ENCODE measurements at regions not wholly inside any gene's neighbourhood (a gene's known extent, or its start where the extent isn't known, plus 50 kb on each side); places are given as distances from the start of the nearest gene placed in this dataset.
"Not testable (repeated sequence)": the region's sequence is repeated elsewhere in the genome, so short reads cannot be mapped to it uniquely, and the experiment has no call there.

DNA sequence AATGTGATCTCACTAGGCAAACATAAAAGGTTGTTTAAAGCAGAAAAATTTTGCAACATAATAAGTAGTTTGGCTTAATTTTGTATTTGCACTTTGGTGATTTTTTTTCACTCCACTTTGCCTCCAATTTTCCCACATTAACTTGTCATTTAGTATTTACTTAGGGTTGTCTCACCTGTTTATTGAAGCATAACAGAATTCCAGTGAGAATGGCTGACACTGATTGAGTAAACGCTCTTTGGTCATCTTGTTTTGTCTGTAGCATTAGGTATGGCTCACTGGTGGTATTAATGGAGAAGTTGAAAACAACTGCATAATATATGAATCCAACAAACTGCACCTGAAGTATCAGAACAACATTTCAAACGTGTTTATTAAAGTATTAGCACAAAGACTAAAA, 799.5 kb upstream of the ADGRL3 start:
- Histone ChIP-seq H3K27me3 (no peaks in the 10 kb centered on the region), H3K79me2 (no peaks in the 10 kb centered on the region), H3K27ac (no peak overlapping the region), H3K4me1 (ENCODE audit: insufficient read depth) (no peaks in the 10 kb centered on the region), H3K4me2 (no peak overlapping the region), H3K36me3 (replicated peaks; ENCODE audit: insufficient read depth, low read depth) (no peaks in the 10 kb centered on the region), H2AFZ (no peak overlapping the region), H3K4me3 (no peak overlapping the region), H3K9me2 (replicated peaks; ENCODE audit: insufficient read depth) (no peaks in the 10 kb centered on the region), H4K20me1 (ENCODE audit: insufficient read depth, poor library complexity, severe bottlenecking) (no peaks in the 10 kb centered on the region), H3K9me3 (ENCODE audit: low read depth) (no peaks in the 10 kb centered on the region)
- TF ChIP-seq, protein P1, sequence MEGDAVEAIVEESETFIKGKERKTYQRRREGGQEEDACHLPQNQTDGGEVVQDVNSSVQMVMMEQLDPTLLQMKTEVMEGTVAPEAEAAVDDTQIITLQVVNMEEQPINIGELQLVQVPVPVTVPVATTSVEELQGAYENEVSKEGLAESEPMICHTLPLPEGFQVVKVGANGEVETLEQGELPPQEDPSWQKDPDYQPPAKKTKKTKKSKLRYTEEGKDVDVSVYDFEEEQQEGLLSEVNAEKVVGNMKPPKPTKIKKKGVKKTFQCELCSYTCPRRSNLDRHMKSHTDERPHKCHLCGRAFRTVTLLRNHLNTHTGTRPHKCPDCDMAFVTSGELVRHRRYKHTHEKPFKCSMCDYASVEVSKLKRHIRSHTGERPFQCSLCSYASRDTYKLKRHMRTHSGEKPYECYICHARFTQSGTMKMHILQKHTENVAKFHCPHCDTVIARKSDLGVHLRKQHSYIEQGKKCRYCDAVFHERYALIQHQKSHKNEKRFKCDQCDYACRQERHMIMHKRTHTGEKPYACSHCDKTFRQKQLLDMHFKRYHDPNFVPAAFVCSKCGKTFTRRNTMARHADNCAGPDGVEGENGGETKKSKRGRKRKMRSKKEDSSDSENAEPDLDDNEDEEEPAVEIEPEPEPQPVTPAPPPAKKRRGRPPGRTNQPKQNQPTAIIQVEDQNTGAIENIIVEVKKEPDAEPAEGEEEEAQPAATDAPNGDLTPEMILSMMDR (IDR thresholded peaks at IDR 0.05; ENCODE audit: poor library complexity), result no peak
- TF ChIP-seq EZH2phosphoT487 (IDR thresholded peaks at IDR 0.05; ENCODE audit: low read depth, severe bottlenecking, unreplicated experiment) (no peak), EZH2 (IDR thresholded peaks at IDR 0.05; ENCODE audit: borderline replicate concordance) (no peak)
- WGBS (ENCODE audit: low lambda C conversion rate, missing lambda C conversion rate), result 59% methylated on average over 2 of the region's 2 CpGs
- DNase-seq (ENCODE audit: low spot score), result no peak

DNA sequence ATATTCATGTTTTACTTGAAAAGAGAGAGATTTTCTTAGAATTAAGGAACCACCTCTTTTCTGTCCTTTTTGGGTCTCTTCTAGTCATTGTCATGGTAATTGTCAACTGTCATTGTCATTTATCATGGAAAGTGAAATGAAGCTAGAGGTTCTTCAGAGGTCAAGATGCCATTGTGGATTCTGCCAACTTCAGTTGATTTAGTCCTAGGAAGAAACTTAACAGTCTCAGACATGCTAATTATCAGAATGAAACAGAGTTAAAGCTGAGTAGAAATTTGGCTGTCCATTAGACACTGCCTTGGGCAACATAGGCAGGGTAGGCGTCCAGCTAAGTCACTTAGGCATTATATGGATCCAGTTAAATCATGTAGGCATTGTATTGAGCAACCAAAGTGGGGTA, 796.1 kb upstream of the ADGRL3 start:
- Histone ChIP-seq H3K27me3 (no peaks in the 10 kb centered on the region), H3K9me2 (replicated peaks; ENCODE audit: insufficient read depth) (no peaks in the 10 kb centered on the region), H3K9me3 (ENCODE audit: low read depth) (no peaks in the 10 kb centered on the region), H3K4me1 (ENCODE audit: insufficient read depth) (no peaks in the 10 kb centered on the region), H3K4me3 (no peak overlapping the region), H3K27ac (no peak overlapping the region), H3K36me3 (replicated peaks; ENCODE audit: insufficient read depth, low read depth) (no peaks in the 10 kb centered on the region), H3K4me2 (no peak overlapping the region), H4K20me1 (ENCODE audit: insufficient read depth, poor library complexity, severe bottlenecking) (no peaks in the 10 kb centered on the region), H3K79me2 (no peaks in the 10 kb centered on the region), H2AFZ (no peak overlapping the region)
- no peak for TF ChIP-seq EZH2phosphoT487 (IDR thresholded peaks at IDR 0.05; ENCODE audit: low read depth, severe bottlenecking, unreplicated experiment)
- TF ChIP-seq, protein P1 (IDR thresholded peaks at IDR 0.05; ENCODE audit: poor library complexity), result no peak
- TF ChIP-seq EZH2 (IDR thresholded peaks at IDR 0.05; ENCODE audit: borderline replicate concordance), result no peak
- WGBS (ENCODE audit: low lambda C conversion rate, missing lambda C conversion rate), result 0% methylated on average over 1 of the region's 1 CpG
- no peak for DNase-seq (ENCODE audit: low spot score)

DNA sequence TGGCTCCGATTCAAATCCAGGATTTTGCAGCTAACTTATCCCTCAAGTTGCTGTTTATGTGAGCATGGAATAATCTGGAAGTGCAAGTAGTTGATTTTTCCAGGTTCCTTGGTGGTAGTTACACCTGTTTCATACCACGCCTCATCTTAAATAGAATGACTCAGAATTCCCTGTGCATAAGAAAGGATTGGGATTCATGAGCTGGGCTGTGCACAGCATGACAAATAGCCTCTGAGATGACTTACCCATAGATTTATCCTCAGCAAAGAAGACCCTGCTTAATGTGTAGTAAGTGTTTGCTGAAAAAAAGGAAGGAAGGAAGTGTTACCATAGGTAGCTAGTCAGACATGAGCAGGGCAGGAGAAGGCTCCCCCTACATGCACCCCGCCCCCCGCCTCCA, 777.7 kb upstream of the ADGRL3 start:
- no peaks in the 10 kb centered on the region for H4K20me1 ChIP-seq (ENCODE audit: insufficient read depth, poor library complexity, severe bottlenecking)
- no peaks in the 10 kb centered on the region for H3K27me3 ChIP-seq
- H3K9me3 ChIP-seq (ENCODE audit: low read depth), result no peaks in the 10 kb centered on the region
- H3K9me2 ChIP-seq (replicated peaks; ENCODE audit: insufficient read depth), result no peaks in the 10 kb centered on the region
- 85% methylated on average over 4 of the region's 4 CpGs for WGBS (ENCODE audit: low lambda C conversion rate, missing lambda C conversion rate)
- H3K4me3 ChIP-seq, result no peak overlapping the region
- H3K4me2 ChIP-seq, result no peak overlapping the region
- no peak for TF ChIP-seq EZH2phosphoT487 (IDR thresholded peaks at IDR 0.05; ENCODE audit: low read depth, severe bottlenecking, unreplicated experiment)
- TF ChIP-seq, protein P1 (IDR thresholded peaks at IDR 0.05; ENCODE audit: poor library complexity), result no peak
- no peak for TF ChIP-seq EZH2 (IDR thresholded peaks at IDR 0.05; ENCODE audit: borderline replicate concordance)
- no peak for DNase-seq (ENCODE audit: low spot score)
- no peaks in the 10 kb centered on the region for H3K36me3 ChIP-seq (replicated peaks; ENCODE audit: insufficient read depth, low read depth)
- H3K4me1 ChIP-seq (ENCODE audit: insufficient read depth), result no peaks in the 10 kb centered on the region
- H3K27ac ChIP-seq, result no peak overlapping the region
- H3K79me2 ChIP-seq, result no peaks in the 10 kb centered on the region
- H2AFZ ChIP-seq, result no peak overlapping the region

DNA sequence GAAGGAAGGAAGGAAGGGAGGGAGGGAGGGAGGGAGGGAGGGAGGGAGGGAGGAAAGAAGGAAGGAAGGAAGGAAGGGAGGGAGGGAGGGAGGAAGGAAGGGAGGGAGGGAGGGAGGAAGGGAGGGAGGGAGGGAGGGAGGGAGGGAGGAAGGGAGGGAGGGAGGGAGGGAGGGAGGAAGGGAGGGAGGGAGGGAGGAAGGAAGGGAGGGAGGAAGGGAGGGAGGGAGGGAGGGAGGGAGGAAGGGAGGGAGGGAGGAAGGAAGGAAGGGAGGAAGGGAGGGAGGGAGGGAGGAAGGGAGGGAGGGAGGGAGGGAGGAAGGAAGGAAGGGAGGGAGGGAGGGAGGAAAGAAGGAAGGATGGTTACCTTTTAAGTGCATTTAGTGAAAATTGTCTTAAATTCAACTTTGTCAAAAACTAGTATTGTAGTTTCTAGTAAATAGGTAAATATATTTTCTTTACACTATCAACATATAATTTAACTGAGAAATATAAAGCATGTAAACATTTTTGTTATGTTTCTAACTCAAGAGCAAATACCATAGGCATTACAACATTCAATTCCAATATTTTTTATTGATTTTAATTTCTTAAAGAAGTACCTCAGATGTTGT, 776.4 kb upstream of the ADGRL3 start:
- not testable (repeated sequence) for H3K4me1 ChIP-seq (ENCODE audit: insufficient read depth); H3K79me2 ChIP-seq; H3K27me3 ChIP-seq; H3K36me3 ChIP-seq (replicated peaks; ENCODE audit: insufficient read depth, low read depth); H4K20me1 ChIP-seq (ENCODE audit: insufficient read depth, poor library complexity, severe bottlenecking); H2AFZ ChIP-seq; H3K4me3 ChIP-seq; DNase-seq (ENCODE audit: low spot score); H3K9me3 ChIP-seq (ENCODE audit: low read depth); H3K27ac ChIP-seq; H3K9me2 ChIP-seq (replicated peaks; ENCODE audit: insufficient read depth); H3K4me2 ChIP-seq

Measured in hepatocyte (in vitro differentiated cells).